Stimulated activated naive CD8-positive, alpha-beta T cell treated with anti-CD3 and anti-CD28 coated beads, Interleukin-15, Interleukin-2, amounts not matched to agents 100 U/mL and 50 U/mL, for 24 hours (primary cell): ENCODE measurements at regions not wholly inside any gene's neighbourhood (a gene's known extent, or its start where the extent isn't known, plus 50 kb on each side); places are given as distances from the start of the nearest gene placed in this dataset.

ENCODE experiments used
- ATAC-seq: fragments of 150-1000 bp; cut with Tn5 transposase; one replicate; pipeline ENCODE4 v1.10.0; 2021
- DNase-seq: peaks from one replicate; pipeline ENCODE4 v3.0.0; 2021

- DNase-seq, result no peak
These were observed 224.8 kb upstream of the PPP2R3A start for GRCh38 chr3:135740751-135741150.

GRCh38 chr3:135751991-135752390 lies 213.5 kb upstream of the PPP2R3A start:
- ATAC-seq (no peak), DNase-seq (no peak)

More at GRCh38 chr3:135740751-135741150, 224.8 kb upstream of the PPP2R3A start:
- ATAC-seq, result no peak

GRCh38 chr3:135752851-135753250 lies 212.7 kb upstream of the PPP2R3A start:
- DNase-seq (no peak), ATAC-seq (no peak)

- DNase-seq (no peak), ATAC-seq (no peak)
These were observed 212.0 kb upstream of the PPP2R3A start for GRCh38 chr3:135753506-135753905.

GRCh38 chr3:135755330-135756105 lies 210.0 kb upstream of the PPP2R3A start:
- ATAC-seq (no peak), DNase-seq (no peak)

- no peak for DNase-seq
- no peak for ATAC-seq
These were observed 209.3 kb upstream of the PPP2R3A start for GRCh38 chr3:135756106-135756668.

- ATAC-seq, result no peak
- no peak for DNase-seq
These were observed 208.1 kb upstream of the PPP2R3A start for GRCh38 chr3:135757421-135757820.

- no peak for ATAC-seq
- no peak for DNase-seq
These were observed 206.6 kb upstream of the PPP2R3A start for GRCh38 chr3:135758961-135759360.

GRCh38 chr3:135759651-135760050 lies 205.9 kb upstream of the PPP2R3A start:
- ATAC-seq (no peak), DNase-seq (no peak)

- no peak for ATAC-seq
These were observed 204.9 kb upstream of the PPP2R3A start for GRCh38 chr3:135760581-135760980.

GRCh38 chr3:135762188-135762856 lies 203.2 kb upstream of the PPP2R3A start:
- ATAC-seq, result no peak
- no peak for DNase-seq

More at GRCh38 chr3:135760581-135760980, 204.9 kb upstream of the PPP2R3A start:
- DNase-seq, result no peak

GRCh38 chr3:135766115-135766514 lies 199.4 kb upstream of the PPP2R3A start:
- no peak for DNase-seq

GRCh38 chr3:135771760-135772159 lies 193.8 kb upstream of the PPP2R3A start:
- DNase-seq (no peak), ATAC-seq (no peak)

More at GRCh38 chr3:135766115-135766514, 199.4 kb upstream of the PPP2R3A start:
- no peak for ATAC-seq

GRCh38 chr3:135779024-135779423 lies 186.5 kb upstream of the PPP2R3A start:
- DNase-seq (no peak), ATAC-seq (no peak)

GRCh38 chr3:135779590-135780235 lies 185.8 kb upstream of the PPP2R3A start:
- ATAC-seq, result no peak
- DNase-seq, result no peak

GRCh38 chr3:135781026-135781815 lies 184.3 kb upstream of the PPP2R3A start:
- DNase-seq, result no peak
- no peak for ATAC-seq

- no peak for ATAC-seq
- no peak for DNase-seq
These were observed 181.0 kb upstream of the PPP2R3A start for GRCh38 chr3:135784557-135784956.

GRCh38 chr3:135788146-135788545 lies 177.4 kb upstream of the PPP2R3A start:
- ATAC-seq (no peak), DNase-seq (no peak)

- ATAC-seq (no peak), DNase-seq (no peak)
These were observed 176.6 kb upstream of the PPP2R3A start for GRCh38 chr3:135788978-135789377.

GRCh38 chr3:135792174-135792573 lies 173.4 kb upstream of the PPP2R3A start:
- DNase-seq (no peak), ATAC-seq (no peak)

- ATAC-seq (no peak), DNase-seq (no peak)
These were observed 172.6 kb upstream of the PPP2R3A start for GRCh38 chr3:135792858-135793475.
